ENCODE measurements at regions not wholly inside any gene's neighbourhood (a gene's known extent, or its start where the extent isn't known, plus 50 kb on each side); places are given as distances from the start of the nearest gene placed in this dataset.
"Not testable (repeated sequence)": the region's sequence is repeated elsewhere in the genome, so short reads cannot be mapped to it uniquely, and the experiment has no call there.

DNA sequence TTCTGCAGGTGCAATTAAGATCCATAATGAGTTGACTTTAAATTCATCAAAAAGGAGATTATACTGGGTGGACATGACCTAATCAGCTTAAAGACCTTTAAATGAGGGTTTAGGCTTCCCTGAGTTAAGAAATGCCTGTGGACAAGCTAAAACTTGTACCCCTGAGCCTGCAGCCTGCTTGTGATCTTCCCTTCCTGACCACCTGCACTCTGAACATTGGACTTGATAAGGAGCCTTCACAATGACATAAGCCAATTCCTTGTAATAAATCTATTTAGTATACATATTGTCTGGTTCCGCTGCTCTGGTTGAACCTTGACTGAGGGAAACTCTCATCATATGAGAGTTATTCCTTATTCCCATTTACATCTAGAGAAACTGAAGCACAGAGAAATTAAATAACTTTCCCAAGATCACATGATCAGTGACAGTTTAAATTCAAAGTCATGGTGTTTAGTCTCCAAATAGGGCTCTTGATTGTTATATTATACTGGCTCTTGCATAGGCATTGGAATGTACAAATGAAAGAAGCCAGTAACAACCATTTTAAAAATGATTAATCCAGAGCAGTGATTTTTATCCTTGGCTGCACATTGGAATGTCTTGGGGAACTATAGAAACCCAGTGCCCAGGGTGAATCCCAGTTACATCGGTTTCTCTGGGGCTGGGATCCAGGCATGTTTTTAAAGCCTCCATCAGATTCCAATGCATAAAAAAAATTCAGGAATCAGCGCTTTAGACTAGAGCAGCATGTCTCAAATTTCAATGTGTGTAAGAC lies 136.1 kb downstream of the MSL3 start:
- no peak overlapping the region for H3K4me3 Mint-ChIP-seq
- H3K9me3 Mint-ChIP-seq: peaks cover 10% of the 10 kb centered on the region
- DNase-seq: no peak
- TF ChIP-seq, protein P1, sequence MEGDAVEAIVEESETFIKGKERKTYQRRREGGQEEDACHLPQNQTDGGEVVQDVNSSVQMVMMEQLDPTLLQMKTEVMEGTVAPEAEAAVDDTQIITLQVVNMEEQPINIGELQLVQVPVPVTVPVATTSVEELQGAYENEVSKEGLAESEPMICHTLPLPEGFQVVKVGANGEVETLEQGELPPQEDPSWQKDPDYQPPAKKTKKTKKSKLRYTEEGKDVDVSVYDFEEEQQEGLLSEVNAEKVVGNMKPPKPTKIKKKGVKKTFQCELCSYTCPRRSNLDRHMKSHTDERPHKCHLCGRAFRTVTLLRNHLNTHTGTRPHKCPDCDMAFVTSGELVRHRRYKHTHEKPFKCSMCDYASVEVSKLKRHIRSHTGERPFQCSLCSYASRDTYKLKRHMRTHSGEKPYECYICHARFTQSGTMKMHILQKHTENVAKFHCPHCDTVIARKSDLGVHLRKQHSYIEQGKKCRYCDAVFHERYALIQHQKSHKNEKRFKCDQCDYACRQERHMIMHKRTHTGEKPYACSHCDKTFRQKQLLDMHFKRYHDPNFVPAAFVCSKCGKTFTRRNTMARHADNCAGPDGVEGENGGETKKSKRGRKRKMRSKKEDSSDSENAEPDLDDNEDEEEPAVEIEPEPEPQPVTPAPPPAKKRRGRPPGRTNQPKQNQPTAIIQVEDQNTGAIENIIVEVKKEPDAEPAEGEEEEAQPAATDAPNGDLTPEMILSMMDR (IDR thresholded peaks at IDR 0.05): no peak
- H3K27me3 Mint-ChIP-seq (ENCODE audit: low read depth, poor library complexity): no peaks in the 10 kb centered on the region
- no peaks in the 10 kb centered on the region for H3K36me3 Mint-ChIP-seq (ENCODE audit: low read depth)
- no peaks in the 10 kb centered on the region for H3K4me1 Mint-ChIP-seq
- H3K27ac Mint-ChIP-seq: no peak overlapping the region

- H3K9me3 Mint-ChIP-seq: peaks cover 29% of the 10 kb centered on the region
- no peak for DNase-seq
- no peak overlapping the region for H3K27ac Mint-ChIP-seq
- H3K36me3 Mint-ChIP-seq (ENCODE audit: low read depth): no peaks in the 10 kb centered on the region
- TF ChIP-seq, protein P1 (IDR thresholded peaks at IDR 0.05): no peak
- H3K27me3 Mint-ChIP-seq (ENCODE audit: low read depth, poor library complexity): no peaks in the 10 kb centered on the region
- no peak overlapping the region for H3K4me3 Mint-ChIP-seq
- H3K4me1 Mint-ChIP-seq: no peaks in the 10 kb centered on the region
These were observed 141.1 kb downstream of the MSL3 start for GRCh38 chrX:11899091-11899490.

DNA sequence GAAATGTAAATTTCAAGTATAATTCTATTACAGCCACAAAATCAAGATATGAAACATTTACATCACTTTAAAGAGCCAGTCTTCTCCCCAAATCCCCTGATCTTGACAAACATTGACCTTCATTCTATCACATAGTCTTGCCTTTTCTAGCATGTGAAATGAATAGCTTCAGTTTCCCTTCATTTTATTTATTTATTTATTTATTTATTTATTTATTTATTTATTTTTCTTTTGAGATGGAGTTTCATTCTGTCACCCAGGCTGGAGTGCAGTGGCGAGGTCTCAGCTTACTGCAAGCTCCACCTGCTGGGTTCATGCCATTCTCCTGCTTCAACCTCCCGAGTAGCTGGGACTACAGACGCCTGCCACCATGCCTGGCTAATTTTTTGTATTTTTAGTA lies 147.9 kb downstream of the MSL3 start:
- H3K27me3 Mint-ChIP-seq (ENCODE audit: low read depth, poor library complexity); H3K4me3 Mint-ChIP-seq; H3K27ac Mint-ChIP-seq; DNase-seq; H3K4me1 Mint-ChIP-seq; H3K36me3 Mint-ChIP-seq (ENCODE audit: low read depth): not testable (repeated sequence)
- peaks cover 36% of the 10 kb centered on the region for H3K9me3 Mint-ChIP-seq

GRCh38 chrX:11908371-11908770 lies 150.3 kb downstream of the MSL3 start:
- Mint-ChIP-seq H3K27me3 (ENCODE audit: low read depth, poor library complexity) (peaks cover 5% of the 10 kb centered on the region), H3K36me3 (ENCODE audit: low read depth) (no peaks in the 10 kb centered on the region), H3K27ac (no peak overlapping the region), H3K9me3 (peaks cover 20% of the 10 kb centered on the region), H3K4me1 (no peaks in the 10 kb centered on the region), H3K4me3 (no peak overlapping the region)
- no peak for DNase-seq
- TF ChIP-seq, protein P1 (IDR thresholded peaks at IDR 0.05): peak; percentile 25

DNA sequence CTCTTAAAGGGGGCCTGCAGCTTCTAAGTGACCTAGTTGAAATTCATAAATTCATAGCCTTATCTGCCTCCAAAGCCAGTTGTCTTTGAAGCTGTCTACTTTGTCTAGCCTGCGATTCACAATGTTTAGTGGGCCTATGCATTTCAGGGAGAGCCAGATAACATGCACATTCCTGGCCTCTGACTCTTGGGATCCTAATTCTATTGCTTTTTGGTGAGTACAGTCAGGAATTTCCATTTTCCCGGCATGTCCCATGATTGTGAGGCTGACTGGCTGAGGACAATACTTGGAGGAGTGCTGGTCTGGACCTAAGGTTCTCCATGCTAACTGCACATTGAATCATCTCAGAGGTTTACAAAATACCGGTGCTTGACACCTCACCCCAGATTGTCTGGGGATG lies 155.0 kb downstream of the MSL3 start:
- no peak overlapping the region for H3K27ac Mint-ChIP-seq

DNA sequence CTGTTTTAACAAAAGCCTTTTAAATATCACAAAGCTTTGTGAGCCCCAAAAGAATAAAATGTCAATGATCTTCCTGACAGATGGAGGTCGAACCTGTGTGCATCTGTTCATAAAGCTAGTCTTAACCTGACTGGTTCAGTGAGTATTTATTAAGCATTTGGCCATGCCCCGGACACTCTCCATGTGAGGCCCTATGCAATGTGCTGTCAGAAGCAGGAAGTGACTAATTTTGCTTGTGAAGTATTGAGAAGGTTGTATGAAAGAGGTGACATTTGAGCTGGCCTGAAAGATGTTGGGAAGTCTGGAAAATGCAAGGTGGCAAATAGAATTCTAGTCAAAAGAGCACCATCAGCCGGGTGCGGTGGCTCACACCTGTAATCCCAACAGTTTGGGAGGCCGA lies 171.4 kb downstream of the MSL3 start:
- no peak for DNase-seq
- TF ChIP-seq, protein P1 (IDR thresholded peaks at IDR 0.05): no peak
- Mint-ChIP-seq H3K9me3 (peaks cover 53% of the 10 kb centered on the region), H3K4me1 (no peaks in the 10 kb centered on the region), H3K4me3 (no peak overlapping the region), H3K36me3 (ENCODE audit: low read depth) (no peaks in the 10 kb centered on the region), H3K27ac (no peak overlapping the region), H3K27me3 (ENCODE audit: low read depth, poor library complexity) (no peaks in the 10 kb centered on the region)

More for the DNA sequence above, 155.0 kb downstream of the MSL3 start:
- DNase-seq: no peak
- Mint-ChIP-seq H3K9me3 (peaks cover 18% of the 10 kb centered on the region), H3K4me1 (no peaks in the 10 kb centered on the region), H3K4me3 (no peak overlapping the region), H3K36me3 (ENCODE audit: low read depth) (no peaks in the 10 kb centered on the region), H3K27me3 (ENCODE audit: low read depth, poor library complexity) (peaks cover 5% of the 10 kb centered on the region)
- TF ChIP-seq, protein P1 (IDR thresholded peaks at IDR 0.05): no peak

All from nephron progenitor cell (in vitro differentiated cells).